ENCODE measurements at regions not wholly inside any gene's neighbourhood (a gene's known extent, or its start where the extent isn't known, plus 50 kb on each side); places are given as distances from the start of the nearest gene placed in this dataset.
A peak's percentile ranks its signal among the peaks of the same experiment; 100 is the strongest.

DNA sequence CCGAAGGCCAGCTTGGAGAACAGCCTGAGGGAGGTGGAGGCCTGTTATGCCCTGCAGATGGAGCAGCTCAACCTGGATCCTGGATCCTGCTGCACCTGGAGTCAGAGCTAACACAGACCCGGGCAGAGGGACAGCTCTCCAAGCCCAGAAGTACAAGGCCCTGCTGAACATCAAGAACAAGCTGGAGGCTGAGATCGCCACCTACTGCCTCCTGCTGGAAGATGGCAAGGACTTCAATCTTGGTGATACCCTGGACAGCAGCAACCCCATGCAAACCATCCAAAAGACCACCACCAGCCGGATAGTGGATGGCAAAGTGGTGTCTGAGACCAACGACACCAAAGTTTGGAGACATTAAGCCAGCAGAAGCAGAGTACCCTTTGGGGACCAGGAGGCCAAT, 223.5 kb upstream of the ID4 start:
- FAIRE-seq (no peak), DNase-seq (ENCODE audit: insufficient read length, low spot score) (no peak)
- TF ChIP-seq POLR2A (IDR thresholded peaks at IDR 0.05; ENCODE audit: low read depth, low read length): no peak
- no peak for TF ChIP-seq PAX5 (IDR thresholded peaks at IDR 0.05; ENCODE audit: insufficient read depth, low read length, severe bottlenecking)
- TF ChIP-seq TAF1 (IDR thresholded peaks at IDR 0.05; ENCODE audit: low read depth, low read length): no peak
- no peak for TF ChIP-seq SPI1 (IDR thresholded peaks at IDR 0.05; ENCODE audit: low read depth, low read length)
- TF ChIP-seq POLR2AphosphoS5 (IDR thresholded peaks at IDR 0.05; ENCODE audit: low read depth, low read length): no peak
- no peak for TF ChIP-seq POU2F2 (IDR thresholded peaks at IDR 0.05; ENCODE audit: low read depth, low read length)

DNA sequence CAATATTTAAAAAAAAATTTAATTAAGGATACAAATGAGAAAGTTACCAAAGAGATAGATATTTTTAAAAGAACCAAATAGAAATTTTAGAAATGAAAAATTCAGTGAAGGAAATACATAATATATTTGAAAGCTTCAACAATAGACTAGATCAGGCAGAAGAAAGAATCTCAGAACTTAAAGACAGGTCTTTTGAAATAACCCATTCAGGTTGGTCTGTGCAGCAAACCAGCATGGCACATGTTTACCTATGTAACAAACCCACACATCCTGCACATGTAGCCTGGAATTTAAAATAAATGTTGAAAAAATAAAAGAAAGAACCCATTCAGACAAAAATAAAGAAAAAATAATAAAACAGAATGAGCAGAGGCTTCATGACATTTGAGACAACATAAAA, 221.1 kb upstream of the ID4 start:
- no peak for FAIRE-seq

DNA sequence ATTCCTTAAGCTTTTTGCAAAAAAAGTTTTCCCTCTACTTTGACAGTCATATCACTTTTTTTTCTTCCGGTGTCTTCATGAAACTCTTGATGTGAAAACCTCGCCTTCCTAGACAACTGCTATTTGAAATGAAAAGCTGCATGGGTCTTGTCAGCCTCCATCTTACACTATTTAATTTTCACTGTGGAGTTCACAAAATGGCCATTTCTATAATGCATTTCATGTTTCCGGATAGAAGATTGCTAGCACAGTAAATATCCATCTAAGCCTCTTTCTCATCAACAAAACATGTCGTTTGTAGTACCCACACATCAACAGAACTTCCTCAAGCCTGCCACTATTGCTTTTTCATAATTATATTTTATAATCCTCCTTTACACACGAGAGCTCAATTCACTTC, 204.9 kb upstream of the ID4 start:
- FAIRE-seq (no peak), DNase-seq (ENCODE audit: insufficient read length, low spot score) (no peak)
- TF ChIP-seq SPI1 (IDR thresholded peaks at IDR 0.05; ENCODE audit: low read depth, low read length): no peak
- no peak for TF ChIP-seq PAX5 (IDR thresholded peaks at IDR 0.05; ENCODE audit: insufficient read depth, low read length, severe bottlenecking)
- no peak for TF ChIP-seq POLR2A (IDR thresholded peaks at IDR 0.05; ENCODE audit: low read depth, low read length)
- TF ChIP-seq POLR2AphosphoS5 (IDR thresholded peaks at IDR 0.05; ENCODE audit: low read depth, low read length): no peak
- no peak for TF ChIP-seq TAF1 (IDR thresholded peaks at IDR 0.05; ENCODE audit: low read depth, low read length)
- no peak for TF ChIP-seq POU2F2 (IDR thresholded peaks at IDR 0.05; ENCODE audit: low read depth, low read length)

More for the DNA sequence above, 221.1 kb upstream of the ID4 start:
- no peak for DNase-seq (ENCODE audit: insufficient read length, low spot score)
- TF ChIP-seq PAX5 (IDR thresholded peaks at IDR 0.05; ENCODE audit: insufficient read depth, low read length, severe bottlenecking): no peak
- TF ChIP-seq POLR2A (IDR thresholded peaks at IDR 0.05; ENCODE audit: low read depth, low read length): no peak
- no peak for TF ChIP-seq TAF1 (IDR thresholded peaks at IDR 0.05; ENCODE audit: low read depth, low read length)
- TF ChIP-seq SPI1 (IDR thresholded peaks at IDR 0.05; ENCODE audit: low read depth, low read length): no peak
- TF ChIP-seq POU2F2 (IDR thresholded peaks at IDR 0.05; ENCODE audit: low read depth, low read length): no peak
- no peak for TF ChIP-seq POLR2AphosphoS5 (IDR thresholded peaks at IDR 0.05; ENCODE audit: low read depth, low read length)

DNA sequence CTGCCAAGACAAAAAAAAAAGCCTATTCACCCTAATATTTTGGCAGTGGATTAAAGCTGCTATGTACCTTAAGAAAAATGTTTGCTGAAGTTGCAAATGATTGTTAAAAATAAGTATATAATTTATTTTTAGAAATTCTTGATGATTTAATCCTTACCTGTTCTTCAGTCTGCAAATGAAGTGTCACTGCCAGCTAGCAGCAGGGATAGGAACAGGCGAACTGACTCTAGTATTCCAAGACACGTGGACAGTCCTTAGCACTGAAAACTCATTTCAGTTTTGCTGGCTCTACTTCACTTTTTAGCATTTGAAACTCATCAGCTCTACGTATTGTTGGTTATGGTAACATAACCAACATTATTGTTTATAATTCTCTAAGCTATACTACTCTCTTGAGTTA, 204.4 kb upstream of the ID4 start:
- FAIRE-seq: no peak
- TF ChIP-seq POU2F2 (IDR thresholded peaks at IDR 0.05; ENCODE audit: low read depth, low read length) (no peak), TAF1 (IDR thresholded peaks at IDR 0.05; ENCODE audit: low read depth, low read length) (no peak), SPI1 (IDR thresholded peaks at IDR 0.05; ENCODE audit: low read depth, low read length) (no peak), POLR2AphosphoS5 (IDR thresholded peaks at IDR 0.05; ENCODE audit: low read depth, low read length) (no peak), PAX5 (IDR thresholded peaks at IDR 0.05; ENCODE audit: insufficient read depth, low read length, severe bottlenecking) (no peak), POLR2A (IDR thresholded peaks at IDR 0.05; ENCODE audit: low read depth, low read length) (no peak)
- no peak for DNase-seq (ENCODE audit: insufficient read length, low spot score)

DNA sequence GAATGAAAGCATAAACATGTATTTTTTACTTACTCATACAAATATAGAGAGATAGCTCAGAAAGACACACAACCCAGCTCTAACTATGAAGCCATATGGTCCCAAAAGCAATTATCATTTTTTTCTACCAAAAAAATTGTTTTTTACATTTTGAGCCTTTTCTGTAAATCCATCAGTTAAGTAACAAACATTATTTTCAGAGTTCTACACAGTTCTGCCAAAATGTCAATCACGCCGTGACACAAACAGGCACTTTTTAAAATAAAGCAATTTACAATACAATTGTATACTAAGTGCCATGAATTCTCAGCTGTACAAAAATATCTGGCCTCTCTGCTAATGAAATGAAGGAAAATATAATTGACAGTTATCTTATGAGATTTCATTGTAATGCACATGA, 201.4 kb upstream of the ID4 start:
- FAIRE-seq: no peak
- no peak for DNase-seq (ENCODE audit: insufficient read length, low spot score)
- TF ChIP-seq SPI1 (IDR thresholded peaks at IDR 0.05; ENCODE audit: low read depth, low read length) (no peak), TAF1 (IDR thresholded peaks at IDR 0.05; ENCODE audit: low read depth, low read length) (no peak), POLR2AphosphoS5 (IDR thresholded peaks at IDR 0.05; ENCODE audit: low read depth, low read length) (no peak), POU2F2 (IDR thresholded peaks at IDR 0.05; ENCODE audit: low read depth, low read length) (no peak), PAX5 (IDR thresholded peaks at IDR 0.05; ENCODE audit: insufficient read depth, low read length, severe bottlenecking) (no peak), POLR2A (IDR thresholded peaks at IDR 0.05; ENCODE audit: low read depth, low read length) (no peak)

DNA sequence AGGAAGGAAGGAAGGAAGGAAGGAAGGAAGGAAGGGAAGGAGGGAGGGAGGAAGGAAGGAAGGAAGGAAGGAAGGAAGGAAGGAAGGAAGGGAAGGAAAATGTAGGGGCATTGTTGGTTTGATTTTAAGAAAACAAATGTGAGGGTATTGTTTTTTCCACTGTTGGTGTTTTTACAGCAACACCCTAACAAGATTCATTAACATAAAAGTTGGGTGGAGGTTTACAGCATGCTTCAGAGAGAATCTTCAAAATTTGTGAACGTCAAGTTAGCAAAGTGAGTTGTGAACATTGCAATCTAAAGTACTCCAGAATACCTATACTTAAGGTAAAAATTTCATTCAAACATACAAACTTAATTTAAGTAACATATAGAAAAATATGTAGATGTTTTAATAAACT, 200.2 kb upstream of the ID4 start:
- no peak for FAIRE-seq
- no peak for TF ChIP-seq POLR2A (IDR thresholded peaks at IDR 0.05; ENCODE audit: low read depth, low read length)
- TF ChIP-seq TAF1 (IDR thresholded peaks at IDR 0.05; ENCODE audit: low read depth, low read length): no peak
- DNase-seq (ENCODE audit: insufficient read length, low spot score): no peak

DNA sequence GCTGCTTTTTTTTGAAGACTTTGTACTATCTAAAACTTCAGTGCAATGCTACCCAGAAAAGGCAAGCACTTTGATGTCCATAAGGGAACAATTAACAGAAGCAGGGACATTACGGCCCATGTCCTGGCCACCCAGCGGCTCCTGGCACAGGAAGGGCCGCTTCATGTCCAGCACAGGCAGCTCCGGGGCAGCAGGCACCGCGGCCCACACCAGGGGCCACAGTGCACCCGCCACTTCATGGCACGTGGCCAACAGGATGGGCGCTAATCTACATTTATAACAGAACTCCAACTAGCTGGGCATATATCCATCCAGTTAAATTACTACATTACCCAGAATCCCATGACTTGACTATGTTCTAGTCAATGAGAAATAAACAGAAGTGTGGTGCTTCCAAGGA, 198.2 kb upstream of the ID4 start:
- no peak for FAIRE-seq
- TF ChIP-seq SPI1 (IDR thresholded peaks at IDR 0.05; ENCODE audit: low read depth, low read length) (no peak), POLR2AphosphoS5 (IDR thresholded peaks at IDR 0.05; ENCODE audit: low read depth, low read length) (no peak), POU2F2 (IDR thresholded peaks at IDR 0.05; ENCODE audit: low read depth, low read length) (no peak), TAF1 (IDR thresholded peaks at IDR 0.05; ENCODE audit: low read depth, low read length) (no peak), POLR2A (IDR thresholded peaks at IDR 0.05; ENCODE audit: low read depth, low read length) (no peak), PAX5 (IDR thresholded peaks at IDR 0.05; ENCODE audit: insufficient read depth, low read length, severe bottlenecking) (no peak)
- no peak for DNase-seq (ENCODE audit: insufficient read length, low spot score)

DNA sequence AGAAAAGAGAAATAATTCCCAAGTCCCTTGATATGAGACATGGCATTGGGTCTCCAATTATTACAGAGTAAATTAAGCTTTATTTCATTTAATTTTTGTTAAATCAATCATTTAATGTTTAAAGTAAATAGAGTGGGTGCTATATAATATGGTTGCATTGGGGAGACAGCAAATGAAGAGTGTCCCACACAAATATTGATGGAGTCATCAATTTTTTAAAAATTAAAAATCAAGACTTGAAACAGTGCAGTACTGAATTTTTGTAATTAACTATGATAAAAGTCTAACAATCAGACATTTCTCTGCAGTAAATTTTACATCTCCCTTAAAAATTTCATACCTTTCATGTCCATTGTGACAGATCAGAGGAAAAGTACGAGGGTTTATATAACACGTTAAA, 193.9 kb upstream of the ID4 start:
- FAIRE-seq: no peak
- no peak for TF ChIP-seq POU2F2 (IDR thresholded peaks at IDR 0.05; ENCODE audit: low read depth, low read length)
- TF ChIP-seq TAF1 (IDR thresholded peaks at IDR 0.05; ENCODE audit: low read depth, low read length): no peak
- no peak for TF ChIP-seq POLR2AphosphoS5 (IDR thresholded peaks at IDR 0.05; ENCODE audit: low read depth, low read length)
- no peak for TF ChIP-seq SPI1 (IDR thresholded peaks at IDR 0.05; ENCODE audit: low read depth, low read length)
- TF ChIP-seq POLR2A (IDR thresholded peaks at IDR 0.05; ENCODE audit: low read depth, low read length): no peak
- no peak for TF ChIP-seq PAX5 (IDR thresholded peaks at IDR 0.05; ENCODE audit: insufficient read depth, low read length, severe bottlenecking)
- no peak for DNase-seq (ENCODE audit: insufficient read length, low spot score)

DNA sequence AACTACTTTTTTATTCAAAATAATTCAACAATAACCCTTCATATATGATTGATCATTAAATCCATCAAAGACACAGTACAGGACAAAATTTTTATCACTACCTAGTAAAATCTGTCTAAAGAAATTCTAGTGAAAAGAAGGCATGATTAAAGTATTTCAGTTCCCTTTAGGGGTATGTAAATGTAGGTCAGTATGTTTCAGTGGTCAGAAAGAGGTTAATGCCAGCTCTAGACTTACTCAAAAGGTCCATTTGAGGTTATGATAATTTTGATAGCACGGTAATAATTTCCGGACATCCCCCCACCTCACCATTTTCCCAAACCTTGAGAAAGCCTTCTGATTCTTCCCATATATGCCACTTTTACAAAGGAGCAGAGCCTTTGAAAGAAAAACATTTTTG, 193.5 kb upstream of the ID4 start:
- no peak for FAIRE-seq
- DNase-seq (ENCODE audit: insufficient read length, low spot score): no peak
- 0 out of 2 replicates have a peak, but pooled peaks have one; percentile 20 for TF ChIP-seq SPI1 (IDR thresholded peaks at IDR 0.05; ENCODE audit: low read depth, low read length)
- TF ChIP-seq TAF1 (IDR thresholded peaks at IDR 0.05; ENCODE audit: low read depth, low read length): no peak

DNA sequence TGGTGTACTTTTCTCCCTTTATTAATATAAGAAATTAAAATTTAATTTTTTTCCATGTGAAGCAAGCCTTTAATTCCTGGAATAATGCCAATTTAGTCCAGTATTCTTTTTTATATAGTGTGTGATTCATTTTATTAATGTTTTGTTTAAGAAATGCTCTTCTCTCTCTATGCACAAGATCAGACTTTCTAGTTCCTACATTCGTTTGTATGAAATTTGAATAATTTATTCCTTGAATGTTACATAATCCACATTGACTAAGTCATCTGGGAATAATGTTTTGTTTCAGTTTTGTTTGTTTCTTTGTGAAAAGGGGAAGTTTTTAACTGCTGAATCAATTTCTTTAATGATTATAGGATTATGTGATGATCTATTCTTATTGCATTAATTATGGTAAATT, 181.4 kb upstream of the ID4 start:
- no peak for TF ChIP-seq PAX5 (IDR thresholded peaks at IDR 0.05; ENCODE audit: insufficient read depth, low read length, severe bottlenecking)
- no peak for TF ChIP-seq POU2F2 (IDR thresholded peaks at IDR 0.05; ENCODE audit: low read depth, low read length)
- TF ChIP-seq POLR2AphosphoS5 (IDR thresholded peaks at IDR 0.05; ENCODE audit: low read depth, low read length): no peak
- no peak for TF ChIP-seq TAF1 (IDR thresholded peaks at IDR 0.05; ENCODE audit: low read depth, low read length)
- no peak for TF ChIP-seq SPI1 (IDR thresholded peaks at IDR 0.05; ENCODE audit: low read depth, low read length)
- TF ChIP-seq POLR2A (IDR thresholded peaks at IDR 0.05; ENCODE audit: low read depth, low read length): no peak
- no peak for DNase-seq (ENCODE audit: insufficient read length, low spot score)
- FAIRE-seq: no peak
